ENCODE measurements at regions not wholly inside any gene's neighbourhood (a gene's known extent, or its start where the extent isn't known, plus 50 kb on each side); places are given as distances from the start of the nearest gene placed in this dataset.
"Not testable (repeated sequence)": the region's sequence is repeated elsewhere in the genome, so short reads cannot be mapped to it uniquely, and the experiment has no call there.

GRCh38 chr21:9067515-9067914 lies 1453.9 kb upstream of the TPTE start:
- not testable (repeated sequence) for TF ChIP-seq CTCF (IDR thresholded peaks at IDR 0.05 in 2 of 3, conservative IDR thresholded peaks at IDR 0.05 in 1 of 3; ENCODE audit: control insufficient read depth in 2 of 3, extremely low read depth in 1 of 3, insufficient read depth in 1 of 3, low read depth in 3 of 3, low read length in 3 of 3); NFIC (IDR thresholded peaks at IDR 0.05; ENCODE audit: low read depth, low read length); USF2 (IDR thresholded peaks at IDR 0.05; ENCODE audit: borderline replicate concordance, low read depth, low read length); POLR2AphosphoS5 (IDR thresholded peaks at IDR 0.05; ENCODE audit: low read length); RAD21 (IDR thresholded peaks at IDR 0.05; ENCODE audit: insufficient read depth, low read depth, low read length); ZNF274 (IDR thresholded peaks at IDR 0.05; ENCODE audit: insufficient read depth, insufficient read length); TCF12 (IDR thresholded peaks at IDR 0.05; ENCODE audit: low read depth, low read length); SP1 (IDR thresholded peaks at IDR 0.05; ENCODE audit: low read depth, low read length); CREB1 (IDR thresholded peaks at IDR 0.05; ENCODE audit: low read depth); STAT1 (conservative IDR thresholded peaks at IDR 0.05); CEBPZ (IDR thresholded peaks at IDR 0.05; ENCODE audit: low read depth, low read length); MXI1 (IDR thresholded peaks at IDR 0.05; ENCODE audit: low read depth, low read length); SPI1 (IDR thresholded peaks at IDR 0.05; ENCODE audit: borderline replicate concordance, insufficient read depth, low read depth, low read length)
